ENCODE measurements at regions not wholly inside any gene's neighbourhood (a gene's known extent, or its start where the extent isn't known, plus 50 kb on each side); places are given as distances from the start of the nearest gene placed in this dataset.

- TF ChIP-seq SIN3A (IDR thresholded peaks at IDR 0.05; ENCODE audit: borderline replicate concordance, insufficient read depth, low read length) (no peak), REST (IDR thresholded peaks at IDR 0.05; ENCODE audit: insufficient read depth in 1 of 2, low read depth in 2 of 2, low read length in 2 of 2) (no peak), POLR2AphosphoS5 (IDR thresholded peaks at IDR 0.05; ENCODE audit: low read depth, low read length) (no peak), FOXP2 (optimal IDR thresholded peaks at IDR 0.05; ENCODE audit: borderline replicate concordance, extremely low read depth, extremely low read length, insufficient read depth) (no peak), TAF1 (IDR thresholded peaks at IDR 0.05; ENCODE audit: borderline replicate concordance, insufficient read depth, low read length) (no peak)
Measured at GRCh38 chr2:52264488-52264887, 1232.6 kb upstream of the NRXN1 start.

Measured in PFSK-1 (cell line).